H4 (cell line): ENCODE measurements at regions not wholly inside any gene's neighbourhood (a gene's known extent, or its start where the extent isn't known, plus 50 kb on each side); places are given as distances from the start of the nearest gene placed in this dataset.
"Not testable (repeated sequence)": the region's sequence is repeated elsewhere in the genome, so short reads cannot be mapped to it uniquely, and the experiment has no call there.

Experiments used
- DNase-seq: peaks from one replicate; pipeline ENCODE4 v3.0.0-alpha.2; 2015; ENCODE audit warnings: low spot score

GRCh38 chr6:134429861-134430380, 112.0 kb upstream of the SGK1 start:
- DNase-seq, result no peak

GRCh38 chr6:134427721-134428120, 109.8 kb upstream of the SGK1 start:
- DNase-seq, result no peak

- DNase-seq, result no peak
Observed at GRCh38 chr6:134426623-134427022, 108.7 kb upstream of the SGK1 start.

GRCh38 chr6:134425917-134426316, 108.0 kb upstream of the SGK1 start:
- not testable (repeated sequence) for DNase-seq

- peak; percentile 29 for DNase-seq
Observed at GRCh38 chr6:134425513-134425912, 107.6 kb upstream of the SGK1 start.

GRCh38 chr6:134424798-134425170, 106.9 kb upstream of the SGK1 start:
- DNase-seq, result no peak

GRCh38 chr6:134424165-134424797, 106.4 kb upstream of the SGK1 start:
- no peak for DNase-seq

GRCh38 chr6:134422426-134423231, 104.7 kb upstream of the SGK1 start:
- peak; percentile 81 for DNase-seq

GRCh38 chr6:134421501-134421900, 103.6 kb upstream of the SGK1 start:
- no peak for DNase-seq

GRCh38 chr6:134420614-134421181, 102.8 kb upstream of the SGK1 start:
- peak; percentile 15 for DNase-seq

GRCh38 chr6:134419716-134420115, 101.8 kb upstream of the SGK1 start:
- no peak for DNase-seq

- DNase-seq, result no peak
Observed at GRCh38 chr6:134416418-134417154, 98.7 kb upstream of the SGK1 start.

GRCh38 chr6:134415656-134416055, 97.7 kb upstream of the SGK1 start:
- no peak for DNase-seq

- DNase-seq, result no peak
Observed at GRCh38 chr6:134415194-134415593, 97.3 kb upstream of the SGK1 start.

- no peak for DNase-seq
Observed at GRCh38 chr6:134414793-134415192, 96.9 kb upstream of the SGK1 start.

GRCh38 chr6:134413241-134413643, 95.3 kb upstream of the SGK1 start:
- DNase-seq, result no peak

- no peak for DNase-seq
Observed at GRCh38 chr6:134410541-134410940, 92.6 kb upstream of the SGK1 start.

GRCh38 chr6:134407791-134408190, 89.9 kb upstream of the SGK1 start:
- no peak for DNase-seq

- DNase-seq, result no peak
Observed at GRCh38 chr6:134406311-134406710, 88.4 kb upstream of the SGK1 start.

- no peak for DNase-seq
Observed at GRCh38 chr6:134405386-134406087, 87.6 kb upstream of the SGK1 start.

GRCh38 chr6:134403312-134403711, 85.4 kb upstream of the SGK1 start:
- not testable (repeated sequence) for DNase-seq
